ENCODE measurements at regions not wholly inside any gene's neighbourhood (a gene's known extent, or its start where the extent isn't known, plus 50 kb on each side); places are given as distances from the start of the nearest gene placed in this dataset.

- no peak for TF ChIP-seq CTCF (conservative IDR thresholded peaks at IDR 0.05; ENCODE audit: low read length)
- DNase-seq (ENCODE audit: low read depth) = no peak
- H3K4me3 ChIP-seq (ENCODE audit: low read length) = no peak overlapping the region
These were observed 352.9 kb upstream of the SEL1L start for GRCh38 chr14:81886588-81886987.

GRCh38 chr14:81889529-81889928 lies 355.9 kb upstream of the SEL1L start:
- no peak for TF ChIP-seq CTCF (conservative IDR thresholded peaks at IDR 0.05; ENCODE audit: low read length)
- no peak for DNase-seq (ENCODE audit: low read depth)

GRCh38 chr14:81890020-81890419 lies 356.4 kb upstream of the SEL1L start:
- no peak for TF ChIP-seq CTCF (conservative IDR thresholded peaks at IDR 0.05; ENCODE audit: low read length)
- no peak for DNase-seq (ENCODE audit: low read depth)
- H3K4me3 ChIP-seq (ENCODE audit: low read length) = no peak overlapping the region

More at GRCh38 chr14:81889529-81889928, 355.9 kb upstream of the SEL1L start:
- H3K4me3 ChIP-seq (ENCODE audit: low read length) = no peak overlapping the region

GRCh38 chr14:81903477-81903876 lies 369.8 kb upstream of the SEL1L start:
- TF ChIP-seq CTCF (conservative IDR thresholded peaks at IDR 0.05; ENCODE audit: low read length) = no peak
- H3K4me3 ChIP-seq (ENCODE audit: low read length) = no peak overlapping the region
- no peak for DNase-seq (ENCODE audit: low read depth)

- no peak for DNase-seq (ENCODE audit: low read depth)
- no peak for TF ChIP-seq CTCF (conservative IDR thresholded peaks at IDR 0.05; ENCODE audit: low read length)
- no peak overlapping the region for H3K4me3 ChIP-seq (ENCODE audit: low read length)
These were observed 393.4 kb upstream of the SEL1L start for GRCh38 chr14:81927070-81927469.

- TF ChIP-seq CTCF (conservative IDR thresholded peaks at IDR 0.05; ENCODE audit: low read length) = no peak
- H3K4me3 ChIP-seq (ENCODE audit: low read length) = no peak overlapping the region
- no peak for DNase-seq (ENCODE audit: low read depth)
These were observed 398.2 kb upstream of the SEL1L start for GRCh38 chr14:81931828-81932227.

GRCh38 chr14:81936348-81936747 lies 402.7 kb upstream of the SEL1L start:
- TF ChIP-seq CTCF (conservative IDR thresholded peaks at IDR 0.05; ENCODE audit: low read length) = no peak
- DNase-seq (ENCODE audit: low read depth) = no peak
- no peak overlapping the region for H3K4me3 ChIP-seq (ENCODE audit: low read length)
